ENCODE measurements at regions not wholly inside any gene's neighbourhood (a gene's known extent, or its start where the extent isn't known, plus 50 kb on each side); places are given as distances from the start of the nearest gene placed in this dataset.

DNA sequence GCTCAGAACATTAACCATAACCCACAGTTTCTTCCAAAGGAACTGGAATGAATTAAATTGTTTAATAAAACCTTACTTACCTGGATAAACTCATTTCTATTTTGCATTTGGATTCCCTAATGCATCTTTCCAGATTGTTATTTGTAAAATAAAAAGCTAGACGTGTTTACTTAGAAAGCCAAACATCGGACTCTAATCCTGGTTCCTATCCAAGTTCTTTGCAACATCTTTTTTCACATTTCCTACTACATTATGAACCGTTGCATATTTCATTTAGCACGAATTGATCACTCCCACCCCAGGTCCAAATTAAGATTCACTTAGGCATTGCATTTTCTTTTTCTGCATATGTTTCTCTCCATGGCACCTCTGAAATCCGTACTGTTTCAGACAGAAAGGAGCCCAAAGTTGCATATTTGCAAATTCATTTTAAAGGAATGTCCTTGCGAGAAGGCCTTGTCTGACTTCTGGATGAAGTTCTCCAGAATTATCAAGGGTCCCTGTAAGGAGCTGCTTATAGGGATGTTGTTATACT, 164.4 kb upstream of the GSC start:
- Mint-ChIP-seq H3K27ac (no peak overlapping the region), H3K27me3 (no peaks in the 10 kb centered on the region), H3K36me3 (ENCODE audit: low read depth) (no peaks in the 10 kb centered on the region), H3K4me3 (no peak overlapping the region), H3K9me3 (no peaks in the 10 kb centered on the region), H3K4me1 (ENCODE audit: low read depth) (no peaks in the 10 kb centered on the region)
- DNase-seq: no peak

DNA sequence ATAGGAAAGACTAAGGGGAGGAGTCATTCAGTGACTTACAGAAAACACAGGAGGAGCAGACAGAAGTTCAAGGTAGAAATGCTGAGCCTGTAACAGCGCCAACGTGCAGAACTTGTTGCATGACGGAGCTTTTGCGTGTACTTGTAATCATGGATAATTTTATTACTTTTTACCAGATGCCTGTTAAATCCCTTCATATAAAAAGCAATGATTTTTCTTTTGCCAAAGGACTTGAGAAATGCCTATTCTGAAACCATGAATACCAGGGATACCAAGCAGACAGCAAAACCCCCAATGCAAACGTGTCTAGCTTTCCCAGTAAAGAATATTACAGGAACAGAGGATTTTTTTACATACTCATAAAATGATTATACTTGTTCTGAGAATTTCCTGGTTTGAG, 163.6 kb upstream of the GSC start:
- Mint-ChIP-seq H3K4me1 (ENCODE audit: low read depth) (no peaks in the 10 kb centered on the region), H3K27me3 (no peaks in the 10 kb centered on the region), H3K27ac (no peak overlapping the region), H3K4me3 (no peak overlapping the region), H3K9me3 (no peaks in the 10 kb centered on the region), H3K36me3 (ENCODE audit: low read depth) (no peaks in the 10 kb centered on the region)
- DNase-seq: no peak

GRCh38 chr14:94932589-94932988, 162.7 kb upstream of the GSC start:
- no peaks in the 10 kb centered on the region for H3K36me3 Mint-ChIP-seq (ENCODE audit: low read depth)
- H3K4me1 Mint-ChIP-seq (ENCODE audit: low read depth): no peaks in the 10 kb centered on the region
- no peak for DNase-seq
- no peaks in the 10 kb centered on the region for H3K27me3 Mint-ChIP-seq
- H3K27ac Mint-ChIP-seq: no peak overlapping the region
- H3K4me3 Mint-ChIP-seq: no peak overlapping the region
- H3K9me3 Mint-ChIP-seq: no peaks in the 10 kb centered on the region

DNA sequence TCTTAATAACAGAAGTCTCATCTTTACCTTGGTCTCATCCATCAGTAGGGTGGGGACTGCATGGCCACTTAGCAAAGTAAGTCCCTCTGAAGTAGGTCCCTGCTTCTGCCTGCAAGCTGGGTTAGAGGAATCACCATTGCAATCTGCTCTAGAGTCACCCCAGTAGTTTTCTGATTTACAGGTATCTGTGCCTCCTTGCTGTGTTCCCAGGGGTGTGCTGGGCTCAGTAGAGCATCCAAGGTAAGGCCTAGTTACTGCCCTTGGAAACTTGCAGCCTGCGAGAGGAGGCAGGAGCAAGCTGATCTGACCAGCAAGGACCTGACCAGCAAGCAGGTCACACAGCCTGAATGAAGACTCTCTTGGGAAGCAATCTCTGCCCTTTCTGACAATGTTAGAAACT, 160.8 kb upstream of the GSC start:
- no peaks in the 10 kb centered on the region for H3K9me3 Mint-ChIP-seq
- no peaks in the 10 kb centered on the region for H3K27me3 Mint-ChIP-seq
- H3K27ac Mint-ChIP-seq: no peak overlapping the region
- DNase-seq: no peak
- no peaks in the 10 kb centered on the region for H3K36me3 Mint-ChIP-seq (ENCODE audit: low read depth)
- H3K4me1 Mint-ChIP-seq (ENCODE audit: low read depth): no peaks in the 10 kb centered on the region
- H3K4me3 Mint-ChIP-seq: no peak overlapping the region

DNA sequence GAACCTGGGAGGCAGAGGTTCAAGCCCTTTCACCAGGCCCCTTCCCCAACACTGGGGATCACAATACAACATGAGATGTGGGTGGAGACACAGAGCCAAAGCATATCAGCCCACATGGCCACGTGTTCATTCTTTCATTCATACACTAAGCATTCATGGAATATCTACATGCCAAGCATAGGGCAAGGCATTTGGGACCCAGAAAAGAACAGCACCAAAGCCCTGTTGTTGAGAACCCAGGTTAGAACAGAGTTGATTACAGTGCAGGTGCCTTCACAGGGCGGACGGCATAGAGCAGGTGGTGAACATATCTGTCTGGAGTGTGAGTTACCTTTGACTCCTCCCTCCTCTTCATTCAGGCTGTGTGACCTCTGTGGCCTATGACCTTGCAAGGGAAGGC, 159.4 kb upstream of the GSC start:
- no peaks in the 10 kb centered on the region for H3K4me1 Mint-ChIP-seq (ENCODE audit: low read depth)
- no peak overlapping the region for H3K4me3 Mint-ChIP-seq
- H3K27ac Mint-ChIP-seq: no peak overlapping the region
- no peaks in the 10 kb centered on the region for H3K27me3 Mint-ChIP-seq
- no peaks in the 10 kb centered on the region for H3K36me3 Mint-ChIP-seq (ENCODE audit: low read depth)
- H3K9me3 Mint-ChIP-seq: no peaks in the 10 kb centered on the region
- DNase-seq: no peak

- Mint-ChIP-seq H3K27me3 (no peaks in the 10 kb centered on the region), H3K36me3 (ENCODE audit: low read depth) (no peaks in the 10 kb centered on the region), H3K4me1 (ENCODE audit: low read depth) (no peaks in the 10 kb centered on the region), H3K9me3 (no peaks in the 10 kb centered on the region), H3K27ac (no peak overlapping the region), H3K4me3 (no peak overlapping the region)
- DNase-seq: no peak
These were observed 156.3 kb upstream of the GSC start for GRCh38 chr14:94926176-94926575.

GRCh38 chr14:94925416-94926173, 155.7 kb upstream of the GSC start:
- H3K9me3 Mint-ChIP-seq: no peaks in the 10 kb centered on the region
- no peak for DNase-seq
- H3K27ac Mint-ChIP-seq: no peak overlapping the region
- no peak overlapping the region for H3K4me3 Mint-ChIP-seq
- H3K4me1 Mint-ChIP-seq (ENCODE audit: low read depth): no peaks in the 10 kb centered on the region
- H3K27me3 Mint-ChIP-seq: no peaks in the 10 kb centered on the region
- no peaks in the 10 kb centered on the region for H3K36me3 Mint-ChIP-seq (ENCODE audit: low read depth)

DNA sequence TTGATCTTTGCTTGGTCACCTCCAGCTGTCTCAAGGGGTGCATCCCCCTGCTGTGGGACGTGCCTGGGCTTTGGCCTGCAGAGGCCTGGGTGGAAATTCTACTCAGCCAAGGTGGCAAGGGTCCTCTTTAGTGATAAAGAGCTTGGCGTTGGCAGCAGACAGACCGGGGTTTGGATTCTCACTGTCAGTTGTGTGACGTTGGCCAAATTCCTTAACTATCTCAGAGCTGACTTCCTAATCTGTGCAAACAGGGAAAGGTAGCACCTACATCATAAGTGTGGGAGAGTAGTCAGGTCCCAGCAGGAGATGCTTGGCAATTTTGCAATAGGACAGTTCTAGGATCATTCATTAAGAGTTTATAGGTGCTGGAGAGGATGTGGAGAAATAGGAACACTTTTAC, 154.3 kb upstream of the GSC start:
- H3K27ac Mint-ChIP-seq: no peak overlapping the region
- H3K36me3 Mint-ChIP-seq (ENCODE audit: low read depth): no peaks in the 10 kb centered on the region
- no peaks in the 10 kb centered on the region for H3K4me1 Mint-ChIP-seq (ENCODE audit: low read depth)
- DNase-seq: no peak
- no peaks in the 10 kb centered on the region for H3K9me3 Mint-ChIP-seq
- H3K27me3 Mint-ChIP-seq: peaks cover 4% of the 10 kb centered on the region
- H3K4me3 Mint-ChIP-seq: no peak overlapping the region

DNA sequence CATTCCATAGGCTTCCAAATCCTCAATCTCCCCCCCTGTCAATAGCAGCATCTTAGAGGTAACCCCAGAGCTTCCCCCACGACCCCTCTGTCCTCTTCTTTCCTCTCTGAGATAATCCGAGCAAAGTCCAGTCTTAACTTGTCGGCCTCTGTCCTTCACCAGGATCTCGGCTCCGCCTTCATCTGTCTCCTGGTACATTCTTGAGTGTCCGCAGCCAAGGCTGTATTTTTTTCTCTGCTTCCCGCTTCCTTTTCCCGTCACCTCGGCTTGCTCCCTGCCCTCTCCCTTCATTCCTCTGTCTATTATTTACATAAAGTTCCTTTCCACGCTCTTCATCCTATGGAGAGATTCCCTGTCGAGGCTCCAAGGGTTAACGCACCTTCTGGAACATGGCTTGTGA, 153.9 kb upstream of the GSC start:
- Mint-ChIP-seq H3K27ac (no peak overlapping the region), H3K4me1 (ENCODE audit: low read depth) (no peaks in the 10 kb centered on the region), H3K27me3 (peaks cover 4% of the 10 kb centered on the region), H3K4me3 (no peak overlapping the region), H3K9me3 (no peaks in the 10 kb centered on the region), H3K36me3 (ENCODE audit: low read depth) (no peaks in the 10 kb centered on the region)
- no peak for DNase-seq

GRCh38 chr14:94922595-94923239, 152.8 kb upstream of the GSC start:
- no peak overlapping the region for H3K27ac Mint-ChIP-seq
- no peaks in the 10 kb centered on the region for H3K36me3 Mint-ChIP-seq (ENCODE audit: low read depth)
- no peak overlapping the region for H3K4me3 Mint-ChIP-seq
- DNase-seq: no peak
- peaks cover 8% of the 10 kb centered on the region for H3K27me3 Mint-ChIP-seq
- no peaks in the 10 kb centered on the region for H3K9me3 Mint-ChIP-seq
- no peaks in the 10 kb centered on the region for H3K4me1 Mint-ChIP-seq (ENCODE audit: low read depth)

GRCh38 chr14:94921882-94922585, 152.1 kb upstream of the GSC start:
- Mint-ChIP-seq H3K27ac (no peak overlapping the region), H3K36me3 (ENCODE audit: low read depth) (no peaks in the 10 kb centered on the region), H3K27me3 (peaks cover 8% of the 10 kb centered on the region), H3K4me1 (ENCODE audit: low read depth) (no peaks in the 10 kb centered on the region), H3K9me3 (no peaks in the 10 kb centered on the region), H3K4me3 (no peak overlapping the region)
- no peak for DNase-seq

- H3K27ac Mint-ChIP-seq: no peak overlapping the region
- no peaks in the 10 kb centered on the region for H3K9me3 Mint-ChIP-seq
- no peaks in the 10 kb centered on the region for H3K4me1 Mint-ChIP-seq (ENCODE audit: low read depth)
- no peak overlapping the region for H3K4me3 Mint-ChIP-seq
- H3K36me3 Mint-ChIP-seq (ENCODE audit: low read depth): no peaks in the 10 kb centered on the region
- no peak for DNase-seq
- H3K27me3 Mint-ChIP-seq: peaks cover 8% of the 10 kb centered on the region
These were observed 151.5 kb upstream of the GSC start for GRCh38 chr14:94921456-94921855.

GRCh38 chr14:94919896-94920295, 150.0 kb upstream of the GSC start:
- Mint-ChIP-seq H3K36me3 (ENCODE audit: low read depth) (no peaks in the 10 kb centered on the region), H3K4me3 (no peak overlapping the region), H3K9me3 (no peaks in the 10 kb centered on the region), H3K27ac (no peak overlapping the region), H3K27me3 (peaks cover 8% of the 10 kb centered on the region), H3K4me1 (ENCODE audit: low read depth) (no peaks in the 10 kb centered on the region)
- no peak for DNase-seq

GRCh38 chr14:94918896-94919295, 149.0 kb upstream of the GSC start:
- DNase-seq: no peak
- no peaks in the 10 kb centered on the region for H3K36me3 Mint-ChIP-seq (ENCODE audit: low read depth)
- no peak overlapping the region for H3K4me3 Mint-ChIP-seq
- no peaks in the 10 kb centered on the region for H3K9me3 Mint-ChIP-seq
- H3K27ac Mint-ChIP-seq: no peak overlapping the region
- no peaks in the 10 kb centered on the region for H3K4me1 Mint-ChIP-seq (ENCODE audit: low read depth)
- peaks cover 8% of the 10 kb centered on the region for H3K27me3 Mint-ChIP-seq

GRCh38 chr14:94917041-94917600, 147.2 kb upstream of the GSC start:
- no peak for DNase-seq
- Mint-ChIP-seq H3K4me3 (no peak overlapping the region), H3K36me3 (ENCODE audit: low read depth) (no peaks in the 10 kb centered on the region)

More at GRCh38 chr14:94917041-94917600, 147.2 kb upstream of the GSC start:
- H3K9me3 Mint-ChIP-seq: no peaks in the 10 kb centered on the region
- H3K4me1 Mint-ChIP-seq (ENCODE audit: low read depth): no peaks in the 10 kb centered on the region
- H3K27ac Mint-ChIP-seq: no peak overlapping the region
- peaks cover 8% of the 10 kb centered on the region for H3K27me3 Mint-ChIP-seq
